GM12875 (cell line): ENCODE measurements at regions not wholly inside any gene's neighbourhood (a gene's known extent, or its start where the extent isn't known, plus 50 kb on each side); places are given as distances from the start of the nearest gene placed in this dataset.

ENCODE experiments used
- H3K4me3 ChIP-seq: one replicate; pipeline ENCODE4 v1.5.1; 2011; ENCODE audit warnings: low read depth, low read length, control low read depth
- TF ChIP-seq, protein P1 (sequence below): IDR thresholded peaks from 2 replicates; pipeline ENCODE4 v1.5.1; 2011; ENCODE audit warnings: low read depth, mild to moderate bottlenecking, control low read depth, inconsistent platforms, low read length, moderate library complexity, borderline replicate concordance; ENCODE audit not compliant: insufficient read depth

GRCh38 chr11:134509381-134510232 is 97.6 kb upstream of the B3GAT1 start:
- no peak overlapping the region for H3K4me3 ChIP-seq
- TF ChIP-seq, protein P1, sequence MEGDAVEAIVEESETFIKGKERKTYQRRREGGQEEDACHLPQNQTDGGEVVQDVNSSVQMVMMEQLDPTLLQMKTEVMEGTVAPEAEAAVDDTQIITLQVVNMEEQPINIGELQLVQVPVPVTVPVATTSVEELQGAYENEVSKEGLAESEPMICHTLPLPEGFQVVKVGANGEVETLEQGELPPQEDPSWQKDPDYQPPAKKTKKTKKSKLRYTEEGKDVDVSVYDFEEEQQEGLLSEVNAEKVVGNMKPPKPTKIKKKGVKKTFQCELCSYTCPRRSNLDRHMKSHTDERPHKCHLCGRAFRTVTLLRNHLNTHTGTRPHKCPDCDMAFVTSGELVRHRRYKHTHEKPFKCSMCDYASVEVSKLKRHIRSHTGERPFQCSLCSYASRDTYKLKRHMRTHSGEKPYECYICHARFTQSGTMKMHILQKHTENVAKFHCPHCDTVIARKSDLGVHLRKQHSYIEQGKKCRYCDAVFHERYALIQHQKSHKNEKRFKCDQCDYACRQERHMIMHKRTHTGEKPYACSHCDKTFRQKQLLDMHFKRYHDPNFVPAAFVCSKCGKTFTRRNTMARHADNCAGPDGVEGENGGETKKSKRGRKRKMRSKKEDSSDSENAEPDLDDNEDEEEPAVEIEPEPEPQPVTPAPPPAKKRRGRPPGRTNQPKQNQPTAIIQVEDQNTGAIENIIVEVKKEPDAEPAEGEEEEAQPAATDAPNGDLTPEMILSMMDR: no peak

DNA sequence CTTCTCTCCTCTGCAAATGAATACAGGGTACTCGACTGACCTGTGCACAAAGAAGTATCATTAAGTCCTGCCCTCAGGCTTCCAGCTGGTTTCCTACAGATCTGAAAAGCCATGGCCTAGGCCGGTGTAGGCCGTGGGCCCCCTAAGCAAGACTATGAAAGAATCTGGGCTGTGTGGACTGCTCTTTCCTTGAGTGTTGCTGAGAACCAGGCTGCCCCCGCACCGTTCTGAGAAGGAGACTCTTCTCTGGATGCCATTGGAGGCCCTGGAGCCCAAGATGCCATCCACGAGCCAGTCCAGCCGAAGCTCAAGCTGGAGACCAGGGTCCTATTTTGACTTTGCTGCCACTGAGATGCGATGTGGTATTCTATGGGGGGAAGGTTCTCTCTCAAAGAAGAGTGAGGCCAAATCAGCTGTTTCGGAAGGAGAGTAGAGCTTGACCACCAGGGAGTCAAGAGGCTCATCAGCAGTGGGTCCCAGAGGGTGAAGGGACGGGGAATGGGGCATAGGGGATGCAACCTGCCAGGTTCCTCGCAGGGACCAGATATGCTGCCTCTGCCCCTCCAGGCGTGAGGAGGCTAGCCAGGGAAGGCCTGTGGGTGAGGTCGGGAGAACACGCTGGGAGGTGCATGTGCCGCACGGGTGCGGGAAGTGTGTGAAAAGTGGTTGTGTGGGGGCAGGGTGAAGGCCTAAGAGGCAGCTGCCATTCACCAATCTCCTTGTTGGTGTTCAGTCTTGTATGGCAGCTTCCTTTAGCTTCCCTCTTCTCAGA is 96.4 kb upstream of the B3GAT1 start:
- H3K4me3 ChIP-seq: no peak overlapping the region
- TF ChIP-seq, protein P1: no peak

GRCh38 chr11:134506046-134506445 is 94.0 kb upstream of the B3GAT1 start:
- no peak overlapping the region for H3K4me3 ChIP-seq
- TF ChIP-seq, protein P1: no peak

- TF ChIP-seq, protein P1: no peak
- no peak overlapping the region for H3K4me3 ChIP-seq
Measured at GRCh38 chr11:134505125-134505524, 93.1 kb upstream of the B3GAT1 start.

- TF ChIP-seq, protein P1: no peak
- no peak overlapping the region for H3K4me3 ChIP-seq
Measured at GRCh38 chr11:134504146-134504905, 92.3 kb upstream of the B3GAT1 start.

DNA sequence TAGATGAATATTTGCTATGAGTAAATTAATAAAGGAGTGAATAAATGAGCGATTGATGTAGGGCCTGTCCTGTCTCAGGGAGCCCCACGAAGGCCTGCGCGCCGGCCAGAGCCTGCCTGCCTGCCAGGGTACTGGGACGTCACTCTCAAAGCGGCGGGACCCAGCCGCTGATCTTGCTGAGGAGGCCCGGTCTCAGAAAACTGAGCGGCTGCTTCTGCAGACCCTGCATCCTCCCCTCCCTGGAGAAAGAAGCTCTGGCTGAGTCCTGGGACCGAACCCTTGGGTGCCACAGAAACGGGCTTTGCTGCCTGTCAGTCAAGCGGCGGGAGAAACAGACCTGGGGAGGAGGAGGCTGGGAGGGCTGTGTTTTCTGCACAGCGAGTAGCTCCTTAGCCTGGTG is 91.6 kb upstream of the B3GAT1 start:
- H3K4me3 ChIP-seq: no peak overlapping the region
- TF ChIP-seq, protein P1: no peak
